ENCODE measurements at regions not wholly inside any gene's neighbourhood (a gene's known extent, or its start where the extent isn't known, plus 50 kb on each side); places are given as distances from the start of the nearest gene placed in this dataset.

GRCh38 chr3:8027954-8028353 lies 473.7 kb upstream of the LMCD1 start:
- Histone ChIP-seq H4K20me1 (ENCODE audit: insufficient read depth) (no peaks in the 10 kb centered on the region), H3K4me3 (ENCODE audit: low read length) (no peak overlapping the region), H3K79me2 (replicated peaks; ENCODE audit: insufficient read depth, low read length) (no peaks in the 10 kb centered on the region), H3K9me2 (ENCODE audit: insufficient read depth, low read length) (no peaks in the 10 kb centered on the region), H3K9ac (ENCODE audit: low read length) (no peak overlapping the region), H3K36me3 (ENCODE audit: insufficient read depth, low read length) (no peaks in the 10 kb centered on the region), H3F3A (ENCODE audit: insufficient read depth, low read length, poor library complexity, severe bottlenecking) (no peaks in the 10 kb centered on the region), H2AFZ (ENCODE audit: low read depth, low read length) (no peak overlapping the region), H3K27me3 (ENCODE audit: insufficient read depth, low read depth, low read length) (no peaks in the 10 kb centered on the region), H3K4me2 (ENCODE audit: low read length) (no peak overlapping the region), H3K9me3 (ENCODE audit: low read length) (no peaks in the 10 kb centered on the region), H3K27ac (ENCODE audit: low read length) (no peak overlapping the region)
- TF ChIP-seq EZH2 (IDR thresholded peaks at IDR 0.05; ENCODE audit: borderline replicate concordance, insufficient read depth, low read length, poor library complexity, severe bottlenecking) = no peak

GRCh38 chr3:8050283-8050682 lies 451.3 kb upstream of the LMCD1 start:
- H3K36me3 ChIP-seq (ENCODE audit: insufficient read depth, low read length) = no peaks in the 10 kb centered on the region
- no peak overlapping the region for H3K27ac ChIP-seq (ENCODE audit: low read length)
- H3K4me2 ChIP-seq (ENCODE audit: low read length) = no peak overlapping the region
- H3K4me3 ChIP-seq (ENCODE audit: low read length) = no peak overlapping the region
- no peaks in the 10 kb centered on the region for H3K79me2 ChIP-seq (replicated peaks; ENCODE audit: insufficient read depth, low read length)
- H4K20me1 ChIP-seq (ENCODE audit: insufficient read depth) = no peaks in the 10 kb centered on the region
- H3K27me3 ChIP-seq (ENCODE audit: insufficient read depth, low read depth, low read length) = no peaks in the 10 kb centered on the region
- no peaks in the 10 kb centered on the region for H3K9me3 ChIP-seq (ENCODE audit: low read length)
- no peaks in the 10 kb centered on the region for H3F3A ChIP-seq (ENCODE audit: insufficient read depth, low read length, poor library complexity, severe bottlenecking)
- H3K9me2 ChIP-seq (ENCODE audit: insufficient read depth, low read length) = no peaks in the 10 kb centered on the region
- H2AFZ ChIP-seq (ENCODE audit: low read depth, low read length) = no peak overlapping the region
- TF ChIP-seq TAF1 (IDR thresholded peaks at IDR 0.05; ENCODE audit: low read depth) = no peak
- no peak for TF ChIP-seq EZH2 (IDR thresholded peaks at IDR 0.05; ENCODE audit: borderline replicate concordance, insufficient read depth, low read length, poor library complexity, severe bottlenecking)
- no peak for TF ChIP-seq CTCF (IDR thresholded peaks at IDR 0.05; ENCODE audit: poor library complexity, severe bottlenecking)
- no peak for TF ChIP-seq SMC3 (conservative IDR thresholded peaks at IDR 0.05; ENCODE audit: poor library complexity)
- TF ChIP-seq EP300 (conservative IDR thresholded peaks at IDR 0.05; ENCODE audit: poor library complexity, severe bottlenecking) = no peak
- no peak for TF ChIP-seq REST (IDR thresholded peaks at IDR 0.05; ENCODE audit: borderline replicate concordance)
- no peak for TF ChIP-seq MXI1 (conservative IDR thresholded peaks at IDR 0.05; ENCODE audit: poor library complexity, severe bottlenecking)
- TF ChIP-seq POLR2AphosphoS5 (IDR thresholded peaks at IDR 0.05) = no peak
- TF ChIP-seq RAD21 (conservative IDR thresholded peaks at IDR 0.05) = no peak
- H3K9ac ChIP-seq (ENCODE audit: low read length) = no peak overlapping the region

- Histone ChIP-seq H3K4me3 (ENCODE audit: low read length) (no peak overlapping the region), H3F3A (ENCODE audit: insufficient read depth, low read length, poor library complexity, severe bottlenecking) (no peaks in the 10 kb centered on the region), H3K27ac (ENCODE audit: low read length) (no peak overlapping the region), H3K27me3 (ENCODE audit: insufficient read depth, low read depth, low read length) (no peaks in the 10 kb centered on the region), H3K9me3 (ENCODE audit: low read length) (no peaks in the 10 kb centered on the region), H3K9ac (ENCODE audit: low read length) (no peak overlapping the region), H3K36me3 (ENCODE audit: insufficient read depth, low read length) (no peaks in the 10 kb centered on the region), H2AFZ (ENCODE audit: low read depth, low read length) (no peak overlapping the region), H3K9me2 (ENCODE audit: insufficient read depth, low read length) (no peaks in the 10 kb centered on the region), H4K20me1 (ENCODE audit: insufficient read depth) (no peaks in the 10 kb centered on the region), H3K4me2 (ENCODE audit: low read length) (no peak overlapping the region), H3K79me2 (replicated peaks; ENCODE audit: insufficient read depth, low read length) (no peaks in the 10 kb centered on the region)
- TF ChIP-seq EP300 (conservative IDR thresholded peaks at IDR 0.05; ENCODE audit: poor library complexity, severe bottlenecking) = no peak
- no peak for TF ChIP-seq MXI1 (conservative IDR thresholded peaks at IDR 0.05; ENCODE audit: poor library complexity, severe bottlenecking)
- TF ChIP-seq EZH2 (IDR thresholded peaks at IDR 0.05; ENCODE audit: borderline replicate concordance, insufficient read depth, low read length, poor library complexity, severe bottlenecking) = no peak
- TF ChIP-seq POLR2AphosphoS5 (IDR thresholded peaks at IDR 0.05) = no peak
- TF ChIP-seq TAF1 (IDR thresholded peaks at IDR 0.05; ENCODE audit: low read depth) = no peak
- TF ChIP-seq REST (IDR thresholded peaks at IDR 0.05; ENCODE audit: borderline replicate concordance) = no peak
- TF ChIP-seq CTCF (IDR thresholded peaks at IDR 0.05; ENCODE audit: poor library complexity, severe bottlenecking) = no peak
- TF ChIP-seq RAD21 (conservative IDR thresholded peaks at IDR 0.05) = no peak
- no peak for TF ChIP-seq SMC3 (conservative IDR thresholded peaks at IDR 0.05; ENCODE audit: poor library complexity)
Measured at GRCh38 chr3:8052659-8053058, 449.0 kb upstream of the LMCD1 start.
